Heart right ventricle (tissue), 16 donors: ENCODE measurements at regions not wholly inside any gene's neighbourhood (a gene's known extent, or its start where the extent isn't known, plus 50 kb on each side); places are given as distances from the start of the nearest gene placed in this dataset.

Experiments used
- ATAC-seq, 8 donors: fragments of 200-7000 bp; cut with Tn5 transposase; one replicate each; pipeline ENCODE4 v1.9.1; 2020; ENCODE audit warnings: mild to moderate bottlenecking in 8 of 8, moderate library complexity in 8 of 8, moderate number of reproducible peaks in 1 of 8
- DNase-seq, 2 donors: peaks; one replicate each; pipeline ENCODE4 v3.0.0-alpha.2; 2020
- H3K27ac ChIP-seq, 10 donors: fragments of 200-600 bp; sonication (generic) in 2 of 10; one replicate each; pipeline versions ENCODE4 v1.5.0 to v1.8.0; 2020 to 2022; ENCODE audit warnings: mild to moderate bottlenecking in 3 of 10
- H3K27me3 ChIP-seq, 7 donors: fragments of 200-600 bp; one replicate each; pipeline ENCODE4 v1.8.0; 2021 to 2022; ENCODE audit warnings: mild to moderate bottlenecking in 2 of 7
- H3K36me3 ChIP-seq, 9 donors: fragments of 200-600 bp; sonication (generic) in 1 of 9; one replicate each; pipeline versions ENCODE4 v1.5.0 to v1.8.0; 2020 to 2022; ENCODE audit warnings: mild to moderate bottlenecking in 2 of 9
- H3K4me1 ChIP-seq, 9 donors: fragments of 200-600 bp; sonication (generic) in 1 of 9; one replicate each; pipeline versions ENCODE4 v1.5.0 to v1.8.0; 2020 to 2022; ENCODE audit warnings: mild to moderate bottlenecking in 4 of 9
- H3K4me3 ChIP-seq, 10 donors: fragments of 200-600 bp; sonication (generic) in 2 of 10; one replicate each; pipeline versions ENCODE4 v1.5.0 to v1.8.0; 2020 to 2022; ENCODE audit warnings: mild to moderate bottlenecking in 7 of 10, moderate library complexity in 2 of 10
- H3K9me3 ChIP-seq, 11 donors: fragments of 200-600 bp in 10 of 11; sonication (generic) in 2 of 11; one replicate each; pipeline versions ENCODE4 v1.5.0 to v1.8.0; 2013 to 2022; ENCODE audit warnings: mild to moderate bottlenecking in 2 of 11, control low read depth in 1 of 11, moderate library complexity in 1 of 11
- CTCF ChIP-seq, 9 donors: fragments of 200-600 bp; sonication (generic) in 2 of 9; IDR thresholded peaks; one replicate each; pipeline versions ENCODE4 v1.5.0 to v1.8.0; 2021 to 2022; ENCODE audit warnings: antibody characterized with exemption in 9 of 9, mild to moderate bottlenecking in 5 of 9, moderate library complexity in 1 of 9
- WGBS, 2 donors: extraction: QIAGEN DNeasy Blood & Tissue Kit; methylation state at CpG; one replicate each; pipeline ENCODE4 v1.1.7; 2013; ENCODE audit warnings: inconsistent platforms in 1 of 2; 5-methylcytosine and 5-hydroxymethylcytosine counted together
- intact Hi-C, 10 donors: fragments of 100-400 bp; cut with DNase I; formaldehyde crosslinking; loops; one replicate each; pipeline versions ENCODE4 v1.11.1 to v1.14.2; 2022
- donor health status: Arrhythmogenic right ventricular cardiomyopathy.
- donor health status: ischemic (EF 13 %, LVEDD 7.1; RV severe dilation, severe dysfunction).
- donor health status: healthy with polysubstance abuse.
- donor health status: DM: no; HTN: yes; CAD: no.
- donor health status: DM: no; HTN: no; CAD: no.
- donor health status: ischemic (EF 25% LVEDD 6.9; RV normal size, moderate dysfunction).
- donor health status: ischemic (EF 25% LVEDD 5.7; RV mildly dilated, moderate dysfunction).
- donor health status: healthy.
- donor health status: DM: yes; HTN: yes; CAD: no.
- donor health status: Ischemic cardiomyopathy.
- donor health status: ischemic (EF 35%, LVEDD 5.7; RV mildly dilated, moderate dysfunction).
- donor health status: nonischemic (EF 11% LVEDD 7.7; RV severe dilation, severe dysfunction).
- donor health status: DM: yes; HTN: yes; CAD: no.
- donor health status: PGD.
- donor health status: ischemic (EF 29% LVEDD 5.4; RV normal size, mild dysfunction).
- donor health status: nonischemic (EF 23%, LVEDD 6.1; RV moderate dilation, normal function).

- intact Hi-C loops, result no loop called here
- H3K9me3 ChIP-seq, result no peaks in the 10 kb centered on the region
- no peak overlapping the region for H3K27ac ChIP-seq
- peaks cover 10 to 80% (median 76%) of the 10 kb centered on the region in 7 donors for H3K27me3 ChIP-seq
- no peaks in the 10 kb centered on the region for H3K36me3 ChIP-seq
- TF ChIP-seq CTCF (IDR thresholded peaks at IDR 0.05), result no peak
- ATAC-seq, result peak in 1 of 8 donors; percentile 46
- WGBS, 2 donors, result 3 to 4% methylated on average over 100 of the region's 100 CpGs
- H3K4me3 ChIP-seq, result peak overlapping the region; percentile 6 to 50 (median 38)
- peaks cover 5 to 12% (median 7%) of the 10 kb centered on the region in 9 donors for H3K4me1 ChIP-seq
- no peak for DNase-seq
Observed at GRCh38 chr13:99895444-99896368, 75.9 kb downstream of the ZIC5 start.

- intact Hi-C loops, result no loop called here
- 3 to 4% methylated on average over 33 of the region's 33 CpGs for WGBS, 2 donors
- H3K27ac ChIP-seq, result no peak overlapping the region
- DNase-seq (no peak), ATAC-seq (no peak)
- no peaks in the 10 kb centered on the region for H3K36me3 ChIP-seq
- H3K27me3 ChIP-seq, result peaks cover 10 to 72% (median 69%) of the 10 kb centered on the region in 7 donors
- no peak for TF ChIP-seq CTCF (IDR thresholded peaks at IDR 0.05)
- no peaks in the 10 kb centered on the region for H3K9me3 ChIP-seq
- peaks cover 5 to 12% (median 7%) of the 10 kb centered on the region in 9 donors for H3K4me1 ChIP-seq
- H3K4me3 ChIP-seq, result peak overlapping the region; percentile 6 to 50 (median 38)
Observed at GRCh38 chr13:99894840-99895443, 76.6 kb downstream of the ZIC5 start.

GRCh38 chr13:99894105-99894839 lies 77.3 kb downstream of the ZIC5 start:
- TF ChIP-seq CTCF (IDR thresholded peaks at IDR 0.05), result no peak
- Histone ChIP-seq H3K4me3 (peak overlapping the region in 3 of 10 donors; percentile 20 to 50 (median 46)), H3K27me3 (peaks cover 10 to 65% (median 63%) of the 10 kb centered on the region in 7 donors), H3K4me1 (peaks cover 5 to 12% (median 7%) of the 10 kb centered on the region in 9 donors), H3K27ac (no peak overlapping the region), H3K36me3 (no peaks in the 10 kb centered on the region), H3K9me3 (no peaks in the 10 kb centered on the region)
- WGBS, 2 donors, result 72 to 88% methylated on average over 13 of the region's 13 CpGs
- ATAC-seq (no peak), DNase-seq (no peak)
- intact Hi-C loops, result no loop called here

- H3K36me3 ChIP-seq, result no peaks in the 10 kb centered on the region
- ATAC-seq, result peak in 2 of 8 donors; percentile 25 to 50
- no peak overlapping the region for H3K27ac ChIP-seq
- TF ChIP-seq CTCF (IDR thresholded peaks at IDR 0.05), result no peak
- peaks cover 10 to 58% (median 56%) of the 10 kb centered on the region in 7 donors for H3K27me3 ChIP-seq
- intact Hi-C loops, result no loop called here
- DNase-seq, result no peak
- WGBS, 2 donors, result 88 to 90% methylated on average over 9 of the region's 9 CpGs
- no peaks in the 10 kb centered on the region for H3K9me3 ChIP-seq
- no peak overlapping the region for H3K4me3 ChIP-seq
- H3K4me1 ChIP-seq, result peaks cover 5 to 12% (median 7%) of the 10 kb centered on the region in 9 donors
Observed at GRCh38 chr13:99893567-99893966, 78.0 kb downstream of the ZIC5 start.
